MCF 10A (cell line): ENCODE measurements at regions not wholly inside any gene's neighbourhood (a gene's known extent, or its start where the extent isn't known, plus 50 kb on each side); places are given as distances from the start of the nearest gene placed in this dataset.

Experiments used
- BruUV-seq: library from RNA; stranded (reverse); fragments of 400-500 nt; replicated peaks from 2 replicates; lab custom pipeline; 2021; lab: Mats Ljungman, UMichigan
- CTCF ChIA-PET: fragments of 300-600 bp; sonication (Branson Sonifier 250); formaldehyde crosslinking; extraction: SDS; loops from one replicate; lab custom pipeline; 2021; ENCODE audit warnings: antibody characterized with exemption, inconsistent platforms; lab: Yijun Ruan, JAX
- POLR2A ChIA-PET: fragments of 300-600, 350-650 bp; sonication (Branson Sonifier 250); formaldehyde crosslinking; extraction: SDS; loops from one replicate; lab custom pipeline; 2020; ENCODE audit warnings: antibody characterized with exemption, inconsistent platforms; lab: Yijun Ruan, JAX
- DNase-seq: peaks from one replicate; pipeline ENCODE4 v3.0.0-alpha.2; 2018; ENCODE audit not compliant: unreplicated experiment
- H3K27ac Mint-ChIP-seq: one replicate; pipeline ENCODE4 v1.8.0; 2022; ENCODE audit warnings: mild to moderate bottlenecking, low read depth, mixed read lengths; ENCODE audit not compliant: unreplicated experiment
- H3K27me3 Mint-ChIP-seq: one replicate; pipeline ENCODE4 v1.8.0; 2022; ENCODE audit warnings: mixed read lengths; ENCODE audit not compliant: insufficient read depth, unreplicated experiment
- H3K36me3 Mint-ChIP-seq: one replicate; pipeline ENCODE4 v1.8.0; 2022; ENCODE audit warnings: mild to moderate bottlenecking, moderate library complexity, mixed read lengths; ENCODE audit not compliant: insufficient read depth, unreplicated experiment
- H3K4me1 Mint-ChIP-seq: one replicate; pipeline ENCODE4 v1.8.0; 2022; ENCODE audit warnings: mixed read lengths; ENCODE audit not compliant: insufficient read depth, unreplicated experiment
- H3K4me3 Mint-ChIP-seq: one replicate; pipeline ENCODE4 v1.8.0; 2022; ENCODE audit warnings: mild to moderate bottlenecking, moderate library complexity, mixed read lengths; ENCODE audit not compliant: unreplicated experiment
- H3K9me3 Mint-ChIP-seq: one replicate; pipeline ENCODE4 v1.8.0; 2022; ENCODE audit warnings: mixed read lengths; ENCODE audit not compliant: unreplicated experiment
- CTCF ChIP-seq: fragments of 200-600 bp; IDR thresholded peaks from one replicate; pipeline ENCODE4 v1.8.0; 2022; ENCODE audit warnings: antibody characterized with exemption, mild to moderate bottlenecking; ENCODE audit not compliant: unreplicated experiment
- intact Hi-C: fragments of 100-400 bp; cut with micrococcal nuclease; formaldehyde crosslinking; loops from 2 replicates; pipeline ENCODE4 v1.14.1; 2022

- intact Hi-C loops, result no loop called here
- TF ChIP-seq CTCF, result no peak
- H3K27me3 Mint-ChIP-seq, result no peaks in the 10 kb centered on the region
- peaks cover 5% of the 10 kb centered on the region for H3K4me1 Mint-ChIP-seq
- no TSS peak for BruUV-seq
- POLR2A ChIA-PET, result interaction anchor here (0.6 kb wide), 1 partner anchor 538 kb away, joined by 3 read pairs; no protein-coding TSS in a partner anchor
- CTCF ChIA-PET, result no interaction called here
- no peak overlapping the region for H3K27ac Mint-ChIP-seq
- H3K9me3 Mint-ChIP-seq, result no peaks in the 10 kb centered on the region
- DNase-seq, result no peak
- H3K4me3 Mint-ChIP-seq, result no peak overlapping the region
- no peaks in the 10 kb centered on the region for H3K36me3 Mint-ChIP-seq
Observed at GRCh38 chr1:115423776-115424175, 85.7 kb upstream of the NGF start.

- Mint-ChIP-seq H3K4me3 (no peak overlapping the region), H3K4me1 (no peaks in the 10 kb centered on the region), H3K27me3 (no peaks in the 10 kb centered on the region), H3K36me3 (no peaks in the 10 kb centered on the region), H3K9me3 (no peaks in the 10 kb centered on the region), H3K27ac (no peak overlapping the region)
- BruUV-seq, result no TSS peak
- ChIA-PET POLR2A (interaction anchor here (0.8 kb wide), 1 partner anchor 51 kb away, joined by 3 read pairs; no protein-coding TSS in a partner anchor), CTCF (no interaction called here)
- no peak for TF ChIP-seq CTCF
- intact Hi-C loops, result no loop called here
- DNase-seq, result no peak
Observed at GRCh38 chr1:115419571-115419970, 81.5 kb upstream of the NGF start.

GRCh38 chr1:115413621-115414020 is 75.6 kb upstream of the NGF start:
- no peaks in the 10 kb centered on the region for H3K9me3 Mint-ChIP-seq
- intact Hi-C loops, result no loop called here
- ChIA-PET POLR2A (no interaction called here), CTCF (interaction anchor here (1.4 kb wide), 1 partner anchor 50 kb away, joined by 3 read pairs; no protein-coding TSS in a partner anchor)
- H3K4me3 Mint-ChIP-seq, result no peak overlapping the region
- no peaks in the 10 kb centered on the region for H3K27me3 Mint-ChIP-seq
- TF ChIP-seq CTCF, result no peak
- no peaks in the 10 kb centered on the region for H3K36me3 Mint-ChIP-seq
- BruUV-seq, result no TSS peak
- H3K27ac Mint-ChIP-seq, result no peak overlapping the region
- DNase-seq, result no peak
- peaks cover 18% of the 10 kb centered on the region for H3K4me1 Mint-ChIP-seq

- no TSS peak for BruUV-seq
- no peaks in the 10 kb centered on the region for H3K27me3 Mint-ChIP-seq
- intact Hi-C loops, result no loop called here
- H3K36me3 Mint-ChIP-seq, result no peaks in the 10 kb centered on the region
- H3K9me3 Mint-ChIP-seq, result no peaks in the 10 kb centered on the region
- ChIA-PET CTCF (interaction anchor here (1.4 kb wide), 1 partner anchor 50 kb away, joined by 3 read pairs; no protein-coding TSS in a partner anchor), POLR2A (no interaction called here)
- H3K4me1 Mint-ChIP-seq, result peaks cover 18% of the 10 kb centered on the region
- TF ChIP-seq CTCF, result no peak
- DNase-seq, result no peak
- H3K4me3 Mint-ChIP-seq, result no peak overlapping the region
- H3K27ac Mint-ChIP-seq, result no peak overlapping the region
Observed at GRCh38 chr1:115413208-115413607, 75.2 kb upstream of the NGF start.
